ENCODE measurements at regions not wholly inside any gene's neighbourhood (a gene's known extent, or its start where the extent isn't known, plus 50 kb on each side); places are given as distances from the start of the nearest gene placed in this dataset.

DNA sequence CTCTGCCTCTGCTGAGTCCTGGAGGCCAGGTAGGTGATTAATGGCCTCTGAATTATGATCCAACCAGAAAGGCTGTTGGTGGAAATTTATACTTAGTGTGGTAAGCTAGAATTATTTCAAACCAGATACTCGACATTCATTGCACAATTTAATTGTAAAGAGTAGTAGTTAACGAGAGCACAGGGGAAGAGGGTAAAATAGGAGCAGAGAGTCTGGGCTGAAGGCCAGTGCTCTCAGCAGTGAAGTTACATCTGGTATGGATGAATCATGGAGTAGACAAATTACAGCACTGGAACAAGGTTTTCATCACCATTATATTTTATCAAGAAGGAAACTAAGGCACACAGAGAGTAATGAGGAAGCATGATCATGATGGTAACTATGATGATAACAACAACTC lies 92.5 kb downstream of the TLR4 start:
- H3K4me1 ChIP-seq (ENCODE audit: insufficient read depth), result no peaks in the 10 kb centered on the region
- Mint-ChIP-seq H3K9me3 (peaks cover 48% of the 10 kb centered on the region), H3K4me1 (peaks cover 17% of the 10 kb centered on the region; the same call in 2 of the 3 replicates), H3K27ac (no peak overlapping the region), H3K27me3 (ENCODE audit: insufficient read depth, low read depth, poor library complexity) (peaks cover 4% of the 10 kb centered on the region), H3K36me3 (ENCODE audit: low read depth) (no peaks in the 10 kb centered on the region), H3K4me3 (no peak overlapping the region)
- TF ChIP-seq STAT1 (IDR thresholded peaks at IDR 0.05; ENCODE audit: unreplicated experiment) (no peak), EZH2phosphoT487 (IDR thresholded peaks at IDR 0.05; ENCODE audit: unreplicated experiment) (no peak), ZNF114 (CRISPR knock-in tag; IDR thresholded peaks at IDR 0.05) (no peak), JUNB (IDR thresholded peaks at IDR 0.05; ENCODE audit: unreplicated experiment) (no peak), POLR2AphosphoS5 (IDR thresholded peaks at IDR 0.05; ENCODE audit: low read depth) (no peak), ZNF331 (CRISPR knock-in tag; IDR thresholded peaks at IDR 0.05; ENCODE audit: low read depth) (no peak), EZH2 (IDR thresholded peaks at IDR 0.05; ENCODE audit: low read depth, unreplicated experiment) (no peak), NANOG (IDR thresholded peaks at IDR 0.05; ENCODE audit: borderline replicate concordance) (no peak), CREB1 (CRISPR knock-in tag; IDR thresholded peaks at IDR 0.05; ENCODE audit: low read depth) (no peak)
- TF ChIP-seq, protein P1, sequence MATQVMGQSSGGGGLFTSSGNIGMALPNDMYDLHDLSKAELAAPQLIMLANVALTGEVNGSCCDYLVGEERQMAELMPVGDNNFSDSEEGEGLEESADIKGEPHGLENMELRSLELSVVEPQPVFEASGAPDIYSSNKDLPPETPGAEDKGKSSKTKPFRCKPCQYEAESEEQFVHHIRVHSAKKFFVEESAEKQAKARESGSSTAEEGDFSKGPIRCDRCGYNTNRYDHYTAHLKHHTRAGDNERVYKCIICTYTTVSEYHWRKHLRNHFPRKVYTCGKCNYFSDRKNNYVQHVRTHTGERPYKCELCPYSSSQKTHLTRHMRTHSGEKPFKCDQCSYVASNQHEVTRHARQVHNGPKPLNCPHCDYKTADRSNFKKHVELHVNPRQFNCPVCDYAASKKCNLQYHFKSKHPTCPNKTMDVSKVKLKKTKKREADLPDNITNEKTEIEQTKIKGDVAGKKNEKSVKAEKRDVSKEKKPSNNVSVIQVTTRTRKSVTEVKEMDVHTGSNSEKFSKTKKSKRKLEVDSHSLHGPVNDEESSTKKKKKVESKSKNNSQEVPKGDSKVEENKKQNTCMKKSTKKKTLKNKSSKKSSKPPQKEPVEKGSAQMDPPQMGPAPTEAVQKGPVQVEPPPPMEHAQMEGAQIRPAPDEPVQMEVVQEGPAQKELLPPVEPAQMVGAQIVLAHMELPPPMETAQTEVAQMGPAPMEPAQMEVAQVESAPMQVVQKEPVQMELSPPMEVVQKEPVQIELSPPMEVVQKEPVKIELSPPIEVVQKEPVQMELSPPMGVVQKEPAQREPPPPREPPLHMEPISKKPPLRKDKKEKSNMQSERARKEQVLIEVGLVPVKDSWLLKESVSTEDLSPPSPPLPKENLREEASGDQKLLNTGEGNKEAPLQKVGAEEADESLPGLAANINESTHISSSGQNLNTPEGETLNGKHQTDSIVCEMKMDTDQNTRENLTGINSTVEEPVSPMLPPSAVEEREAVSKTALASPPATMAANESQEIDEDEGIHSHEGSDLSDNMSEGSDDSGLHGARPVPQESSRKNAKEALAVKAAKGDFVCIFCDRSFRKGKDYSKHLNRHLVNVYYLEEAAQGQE (IDR thresholded peaks at IDR 0.05; ENCODE audit: unreplicated experiment), result no peak
- TF ChIP-seq, protein P2, sequence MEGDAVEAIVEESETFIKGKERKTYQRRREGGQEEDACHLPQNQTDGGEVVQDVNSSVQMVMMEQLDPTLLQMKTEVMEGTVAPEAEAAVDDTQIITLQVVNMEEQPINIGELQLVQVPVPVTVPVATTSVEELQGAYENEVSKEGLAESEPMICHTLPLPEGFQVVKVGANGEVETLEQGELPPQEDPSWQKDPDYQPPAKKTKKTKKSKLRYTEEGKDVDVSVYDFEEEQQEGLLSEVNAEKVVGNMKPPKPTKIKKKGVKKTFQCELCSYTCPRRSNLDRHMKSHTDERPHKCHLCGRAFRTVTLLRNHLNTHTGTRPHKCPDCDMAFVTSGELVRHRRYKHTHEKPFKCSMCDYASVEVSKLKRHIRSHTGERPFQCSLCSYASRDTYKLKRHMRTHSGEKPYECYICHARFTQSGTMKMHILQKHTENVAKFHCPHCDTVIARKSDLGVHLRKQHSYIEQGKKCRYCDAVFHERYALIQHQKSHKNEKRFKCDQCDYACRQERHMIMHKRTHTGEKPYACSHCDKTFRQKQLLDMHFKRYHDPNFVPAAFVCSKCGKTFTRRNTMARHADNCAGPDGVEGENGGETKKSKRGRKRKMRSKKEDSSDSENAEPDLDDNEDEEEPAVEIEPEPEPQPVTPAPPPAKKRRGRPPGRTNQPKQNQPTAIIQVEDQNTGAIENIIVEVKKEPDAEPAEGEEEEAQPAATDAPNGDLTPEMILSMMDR (conservative IDR thresholded peaks at IDR 0.05; ENCODE audit: low read depth in 2 of 2), result no peak
- TF ChIP-seq, protein P3, sequence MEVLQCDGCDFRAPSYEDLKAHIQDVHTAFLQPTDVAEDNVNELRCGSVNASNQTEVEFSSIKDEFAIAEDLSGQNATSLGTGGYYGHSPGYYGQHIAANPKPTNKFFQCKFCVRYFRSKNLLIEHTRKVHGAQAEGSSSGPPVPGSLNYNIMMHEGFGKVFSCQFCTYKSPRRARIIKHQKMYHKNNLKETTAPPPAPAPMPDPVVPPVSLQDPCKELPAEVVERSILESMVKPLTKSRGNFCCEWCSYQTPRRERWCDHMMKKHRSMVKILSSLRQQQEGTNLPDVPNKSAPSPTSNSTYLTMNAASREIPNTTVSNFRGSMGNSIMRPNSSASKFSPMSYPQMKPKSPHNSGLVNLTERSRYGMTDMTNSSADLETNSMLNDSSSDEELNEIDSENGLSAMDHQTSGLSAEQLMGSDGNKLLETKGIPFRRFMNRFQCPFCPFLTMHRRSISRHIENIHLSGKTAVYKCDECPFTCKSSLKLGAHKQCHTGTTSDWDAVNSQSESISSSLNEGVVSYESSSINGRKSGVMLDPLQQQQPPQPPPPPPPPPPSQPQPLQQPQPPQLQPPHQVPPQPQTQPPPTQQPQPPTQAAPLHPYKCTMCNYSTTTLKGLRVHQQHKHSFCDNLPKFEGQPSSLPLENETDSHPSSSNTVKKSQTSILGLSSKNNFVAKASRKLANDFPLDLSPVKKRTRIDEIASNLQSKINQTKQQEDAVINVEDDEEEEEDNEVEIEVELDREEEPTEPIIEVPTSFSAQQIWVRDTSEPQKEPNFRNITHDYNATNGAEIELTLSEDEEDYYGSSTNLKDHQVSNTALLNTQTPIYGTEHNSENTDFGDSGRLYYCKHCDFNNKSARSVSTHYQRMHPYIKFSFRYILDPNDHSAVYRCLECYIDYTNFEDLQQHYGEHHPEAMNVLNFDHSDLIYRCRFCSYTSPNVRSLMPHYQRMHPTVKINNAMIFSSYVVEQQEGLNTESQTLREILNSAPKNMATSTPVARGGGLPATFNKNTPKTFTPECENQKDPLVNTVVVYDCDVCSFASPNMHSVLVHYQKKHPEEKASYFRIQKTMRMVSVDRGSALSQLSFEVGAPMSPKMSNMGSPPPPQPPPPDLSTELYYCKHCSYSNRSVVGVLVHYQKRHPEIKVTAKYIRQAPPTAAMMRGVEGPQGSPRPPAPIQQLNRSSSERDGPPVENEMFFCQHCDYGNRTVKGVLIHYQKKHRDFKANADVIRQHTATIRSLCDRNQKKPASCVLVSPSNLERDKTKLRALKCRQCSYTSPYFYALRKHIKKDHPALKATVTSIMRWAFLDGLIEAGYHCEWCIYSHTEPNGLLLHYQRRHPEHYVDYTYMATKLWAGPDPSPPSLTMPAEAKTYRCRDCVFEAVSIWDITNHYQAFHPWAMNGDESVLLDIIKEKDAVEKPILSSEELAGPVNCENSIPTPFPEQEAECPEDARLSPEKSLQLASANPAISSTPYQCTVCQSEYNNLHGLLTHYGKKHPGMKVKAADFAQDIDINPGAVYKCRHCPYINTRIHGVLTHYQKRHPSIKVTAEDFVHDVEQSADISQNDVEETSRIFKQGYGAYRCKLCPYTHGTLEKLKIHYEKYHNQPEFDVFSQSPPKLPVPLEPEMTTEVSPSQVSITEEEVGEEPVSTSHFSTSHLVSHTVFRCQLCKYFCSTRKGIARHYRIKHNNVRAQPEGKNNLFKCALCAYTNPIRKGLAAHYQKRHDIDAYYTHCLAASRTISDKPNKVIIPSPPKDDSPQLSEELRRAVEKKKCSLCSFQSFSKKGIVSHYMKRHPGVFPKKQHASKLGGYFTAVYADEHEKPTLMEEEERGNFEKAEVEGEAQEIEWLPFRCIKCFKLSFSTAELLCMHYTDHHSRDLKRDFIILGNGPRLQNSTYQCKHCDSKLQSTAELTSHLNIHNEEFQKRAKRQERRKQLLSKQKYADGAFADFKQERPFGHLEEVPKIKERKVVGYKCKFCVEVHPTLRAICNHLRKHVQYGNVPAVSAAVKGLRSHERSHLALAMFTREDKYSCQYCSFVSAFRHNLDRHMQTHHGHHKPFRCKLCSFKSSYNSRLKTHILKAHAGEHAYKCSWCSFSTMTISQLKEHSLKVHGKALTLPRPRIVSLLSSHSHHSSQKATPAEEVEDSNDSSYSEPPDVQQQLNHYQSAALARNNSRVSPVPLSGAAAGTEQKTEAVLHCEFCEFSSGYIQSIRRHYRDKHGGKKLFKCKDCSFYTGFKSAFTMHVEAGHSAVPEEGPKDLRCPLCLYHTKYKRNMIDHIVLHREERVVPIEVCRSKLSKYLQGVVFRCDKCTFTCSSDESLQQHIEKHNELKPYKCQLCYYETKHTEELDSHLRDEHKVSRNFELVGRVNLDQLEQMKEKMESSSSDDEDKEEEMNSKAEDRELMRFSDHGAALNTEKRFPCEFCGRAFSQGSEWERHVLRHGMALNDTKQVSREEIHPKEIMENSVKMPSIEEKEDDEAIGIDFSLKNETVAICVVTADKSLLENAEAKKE (CRISPR knock-in tag; IDR thresholded peaks at IDR 0.05), result no peak
- no peaks in the 10 kb centered on the region for H3K36me3 ChIP-seq (ENCODE audit: insufficient read depth)
- H3K4me2 ChIP-seq, result no peak overlapping the region
- H2AFZ ChIP-seq, result no peak overlapping the region
- no peaks in the 10 kb centered on the region for H3F3A ChIP-seq (replicated peaks; ENCODE audit: low read depth)
- DNase-seq (ENCODE audit: low spot score) (no peak), ATAC-seq (no peak)
- H3K27ac ChIP-seq (ENCODE audit: low read depth), result no peak overlapping the region
- H3K9me2 ChIP-seq (ENCODE audit: insufficient read depth), result peaks cover 11% of the 10 kb centered on the region
- no peaks in the 10 kb centered on the region for H3K79me2 ChIP-seq (replicated peaks; ENCODE audit: insufficient read depth)
- no peak overlapping the region for H3K4me3 ChIP-seq
- no peaks in the 10 kb centered on the region for H3K27me3 ChIP-seq (ENCODE audit: insufficient read depth)
- no peaks in the 10 kb centered on the region for H4K20me1 ChIP-seq (replicated peaks; ENCODE audit: insufficient read depth)

All from GM23338 (cell line).